Hepatocyte (in vitro differentiated cells): ENCODE measurements at regions not wholly inside any gene's neighbourhood (a gene's known extent, or its start where the extent isn't known, plus 50 kb on each side); places are given as distances from the start of the nearest gene placed in this dataset.

ENCODE experiments used
- CTCF ChIP-seq: fragments of 200-600 bp; sonication (generic); IDR thresholded peaks from 2 replicates; pipeline ENCODE4 v1.5.1; 2016; ENCODE audit warnings: antibody characterized with exemption, mild to moderate bottlenecking; ENCODE audit not compliant: poor library complexity
- EZH2 ChIP-seq: fragments of 200-600 bp; sonication (generic); IDR thresholded peaks from 2 replicates; pipeline ENCODE4 v1.6.1; 2016; ENCODE audit warnings: antibody characterized with exemption, mild to moderate bottlenecking, borderline replicate concordance

GRCh38 chr3:147712357-147712756 lies 303.2 kb downstream of the ZIC1 start:
- TF ChIP-seq CTCF = no peak
- no peak for TF ChIP-seq EZH2
